ENCODE measurements at regions not wholly inside any gene's neighbourhood (a gene's known extent, or its start where the extent isn't known, plus 50 kb on each side); places are given as distances from the start of the nearest gene placed in this dataset.

DNA sequence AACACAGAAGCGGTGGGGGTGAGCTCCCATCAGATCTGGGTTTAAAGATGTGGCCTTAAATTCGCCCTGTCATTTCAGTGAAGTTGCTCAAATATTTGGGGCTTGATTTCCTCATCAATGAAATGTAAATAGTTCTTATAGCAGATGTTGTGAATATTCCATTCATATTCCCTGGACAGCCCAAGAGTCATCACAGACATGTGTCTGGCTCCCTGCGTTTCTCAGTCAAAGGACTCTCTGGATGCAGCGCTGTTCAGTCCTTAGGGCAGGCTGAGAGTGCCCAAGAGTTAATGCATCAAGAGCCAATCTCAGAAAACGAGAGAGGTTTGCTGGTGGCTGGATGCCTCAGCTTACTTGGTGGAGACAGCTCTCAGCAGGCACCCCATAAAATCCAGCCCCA lies 475.5 kb upstream of the VSTM2A start:
- no peak overlapping the region for H3K4me3 Mint-ChIP-seq
- DNase-seq, result no peak
- H3K27ac Mint-ChIP-seq, result no peak overlapping the region
- H3K27me3 Mint-ChIP-seq, result no peaks in the 10 kb centered on the region
- no peaks in the 10 kb centered on the region for H3K4me1 Mint-ChIP-seq
- H3K9me3 ChIP-seq (ENCODE audit: control insufficient read depth, low read length, poor library complexity, severe bottlenecking), result no peaks in the 10 kb centered on the region
- ATAC-seq, result no peak
- H3K36me3 Mint-ChIP-seq (ENCODE audit: low read depth), result no peaks in the 10 kb centered on the region

DNA sequence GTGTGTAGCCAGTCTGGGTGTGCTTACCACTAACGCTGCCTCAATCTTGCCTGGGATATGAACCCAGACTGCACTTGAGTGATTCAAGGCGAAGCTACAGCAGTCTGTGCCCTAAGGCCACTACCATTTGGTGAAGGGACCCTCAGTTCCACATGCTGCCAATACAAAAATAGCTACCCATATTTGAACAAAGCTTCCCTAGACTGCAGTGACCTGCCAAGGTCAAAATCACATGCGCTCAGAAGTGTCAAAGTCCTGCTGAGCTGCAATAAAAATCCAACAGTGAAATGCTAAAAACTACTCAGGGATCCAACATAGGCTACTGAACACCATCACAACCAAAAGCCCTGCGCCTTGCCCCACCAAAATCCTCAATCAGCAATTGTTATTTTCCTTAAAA lies 472.3 kb upstream of the VSTM2A start:
- H3K9me3 ChIP-seq (ENCODE audit: control insufficient read depth, low read length, poor library complexity, severe bottlenecking), result no peaks in the 10 kb centered on the region
- DNase-seq (no peak), ATAC-seq (no peak)
- Mint-ChIP-seq H3K27me3 (no peaks in the 10 kb centered on the region), H3K4me3 (no peak overlapping the region), H3K36me3 (ENCODE audit: low read depth) (no peaks in the 10 kb centered on the region), H3K27ac (no peak overlapping the region), H3K4me1 (no peaks in the 10 kb centered on the region)

DNA sequence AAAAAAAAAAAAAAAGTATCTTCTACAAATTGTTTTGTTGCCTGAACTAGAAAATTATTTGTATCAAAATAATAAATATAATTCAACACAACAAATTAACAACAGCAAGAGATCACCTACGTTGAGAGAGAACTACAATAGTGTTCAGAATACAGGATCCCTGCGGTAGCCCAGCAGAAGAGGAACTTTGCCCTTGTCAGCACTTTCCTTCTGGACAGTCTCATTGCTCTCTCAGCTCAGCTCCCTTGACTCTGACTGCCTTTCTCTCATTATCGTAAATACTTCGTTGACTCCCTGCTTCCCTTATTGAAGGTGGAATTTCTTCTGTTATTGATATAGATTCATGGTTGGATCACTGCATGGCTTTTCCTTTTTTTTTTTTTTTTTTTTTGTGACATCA lies 469.5 kb upstream of the VSTM2A start:
- no peak for DNase-seq
- Mint-ChIP-seq H3K36me3 (ENCODE audit: low read depth) (no peaks in the 10 kb centered on the region), H3K27me3 (no peaks in the 10 kb centered on the region), H3K27ac (no peak overlapping the region), H3K4me3 (no peak overlapping the region), H3K4me1 (no peaks in the 10 kb centered on the region)
- ATAC-seq, result no peak
- no peaks in the 10 kb centered on the region for H3K9me3 ChIP-seq (ENCODE audit: control insufficient read depth, low read length, poor library complexity, severe bottlenecking)

DNA sequence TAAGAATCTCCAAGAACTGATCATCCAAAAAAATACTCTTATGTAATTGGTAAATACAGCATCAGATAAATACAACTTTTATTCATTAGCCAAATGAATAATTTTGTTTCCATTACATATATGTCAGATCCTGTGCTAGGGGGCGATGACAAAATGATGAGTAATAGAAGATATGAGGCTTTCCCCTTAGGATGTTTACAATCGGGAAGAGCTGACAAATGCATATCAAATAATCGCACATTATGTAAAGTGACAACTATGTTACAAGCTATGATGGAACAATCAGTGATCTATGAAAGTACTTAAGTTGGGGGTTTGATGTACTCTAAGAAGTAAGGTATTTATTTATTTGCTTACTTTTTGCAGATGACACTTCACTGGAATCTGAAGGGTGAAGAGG lies 465.6 kb upstream of the VSTM2A start:
- Mint-ChIP-seq H3K36me3 (ENCODE audit: low read depth) (no peaks in the 10 kb centered on the region), H3K27me3 (no peaks in the 10 kb centered on the region), H3K4me3 (no peak overlapping the region), H3K4me1 (no peaks in the 10 kb centered on the region), H3K27ac (no peak overlapping the region)
- DNase-seq (no peak), ATAC-seq (no peak)
- H3K9me3 ChIP-seq (ENCODE audit: control insufficient read depth, low read length, poor library complexity, severe bottlenecking), result no peaks in the 10 kb centered on the region

DNA sequence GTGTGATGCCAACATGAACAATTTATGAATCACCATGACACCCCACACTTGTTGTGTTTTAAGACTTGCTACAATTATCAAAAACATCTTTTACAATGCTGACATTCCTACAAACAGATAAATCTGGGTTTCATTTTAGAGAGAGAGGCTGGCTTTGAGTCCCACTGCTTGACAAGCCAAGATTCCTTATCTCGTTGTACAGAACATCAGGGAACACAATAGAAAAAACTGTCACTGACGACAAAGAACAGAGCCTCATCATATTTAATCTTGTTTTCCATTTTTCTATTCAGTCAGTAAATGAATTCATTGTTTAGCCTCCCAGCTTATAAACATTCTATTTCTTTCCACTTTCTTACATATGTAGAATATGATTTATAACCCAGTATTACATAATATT lies 461.6 kb upstream of the VSTM2A start:
- Mint-ChIP-seq H3K36me3 (ENCODE audit: low read depth) (no peaks in the 10 kb centered on the region), H3K27me3 (no peaks in the 10 kb centered on the region), H3K4me3 (no peak overlapping the region), H3K4me1 (no peaks in the 10 kb centered on the region), H3K27ac (no peak overlapping the region)
- peaks cover 2% of the 10 kb centered on the region for H3K9me3 ChIP-seq (ENCODE audit: control insufficient read depth, low read length, poor library complexity, severe bottlenecking)
- DNase-seq, result no peak
- ATAC-seq, result no peak

DNA sequence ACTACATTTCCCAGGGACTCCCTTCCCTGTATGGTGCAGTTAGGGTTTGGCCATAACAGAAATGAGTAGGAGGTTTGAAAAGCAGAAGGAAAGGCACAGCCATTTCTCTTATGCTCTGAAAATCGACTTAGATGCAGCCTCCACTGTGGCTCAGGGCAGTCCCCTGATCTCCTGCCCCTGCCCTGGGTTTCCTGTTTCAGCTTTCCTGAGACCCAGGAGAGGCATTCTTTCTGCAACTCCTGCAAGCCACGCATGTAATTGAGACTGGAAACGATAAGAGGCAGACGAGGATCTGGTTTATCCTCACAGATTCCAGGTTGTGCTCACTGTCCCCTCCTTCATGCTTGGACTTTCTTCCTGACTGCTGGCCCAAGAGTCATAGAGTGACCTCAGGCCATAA lies 461.2 kb upstream of the VSTM2A start:
- Mint-ChIP-seq H3K4me1 (no peaks in the 10 kb centered on the region), H3K27ac (no peak overlapping the region), H3K4me3 (no peak overlapping the region), H3K36me3 (ENCODE audit: low read depth) (no peaks in the 10 kb centered on the region), H3K27me3 (no peaks in the 10 kb centered on the region)
- peaks cover 2% of the 10 kb centered on the region for H3K9me3 ChIP-seq (ENCODE audit: control insufficient read depth, low read length, poor library complexity, severe bottlenecking)
- DNase-seq (no peak), ATAC-seq (no peak)

DNA sequence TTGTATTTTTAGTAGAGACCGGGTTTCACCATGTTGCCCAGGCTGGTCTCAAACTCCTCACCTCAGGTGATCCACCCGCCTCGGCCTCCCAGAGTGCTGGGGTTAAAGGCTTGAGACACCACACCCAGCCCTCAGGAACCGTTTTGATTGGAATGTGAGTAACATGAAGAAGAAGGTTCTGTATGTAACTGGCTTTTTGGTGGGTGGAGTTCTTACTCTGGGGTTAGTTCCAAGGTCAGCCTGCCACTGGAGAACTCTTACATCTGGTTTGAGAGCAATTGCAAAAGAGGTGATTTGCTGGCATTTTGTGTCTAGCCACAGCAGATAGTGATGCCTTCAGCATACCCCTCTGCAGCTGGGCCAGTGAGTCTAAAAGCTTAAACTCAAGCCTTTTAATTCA lies 457.8 kb upstream of the VSTM2A start:
- no peaks in the 10 kb centered on the region for H3K36me3 Mint-ChIP-seq (ENCODE audit: low read depth)
- ATAC-seq (no peak), DNase-seq (no peak)
- peaks cover 2% of the 10 kb centered on the region for H3K9me3 ChIP-seq (ENCODE audit: control insufficient read depth, low read length, poor library complexity, severe bottlenecking)
- no peaks in the 10 kb centered on the region for H3K27me3 Mint-ChIP-seq
- no peak overlapping the region for H3K4me3 Mint-ChIP-seq
- no peak overlapping the region for H3K27ac Mint-ChIP-seq
- no peaks in the 10 kb centered on the region for H3K4me1 Mint-ChIP-seq

DNA sequence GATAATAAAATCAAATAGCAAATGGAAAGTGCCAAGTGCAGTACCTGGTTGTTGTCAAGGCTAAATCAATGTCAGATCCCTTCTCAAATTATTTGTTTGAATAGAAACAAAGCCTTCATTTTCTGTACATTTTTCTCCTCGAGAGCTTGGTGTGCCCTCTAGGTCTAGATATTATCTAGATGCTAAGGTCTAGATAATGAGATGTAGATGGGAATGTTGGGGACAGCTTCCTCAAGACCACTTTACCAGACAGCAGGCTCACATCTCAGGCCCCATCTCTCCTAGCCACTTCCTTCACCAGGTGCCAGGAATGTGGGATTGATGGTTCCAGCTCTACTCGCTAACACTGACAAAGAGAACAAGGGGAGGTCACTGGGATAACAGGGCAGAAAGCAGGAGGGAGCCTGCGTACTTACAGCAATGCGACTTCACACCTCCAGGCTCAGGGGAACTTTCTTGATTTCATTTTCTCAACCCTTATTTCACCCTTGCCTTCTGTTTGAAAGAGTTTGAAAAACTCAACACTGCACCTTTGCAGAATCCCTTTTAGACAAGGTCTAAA lies 451.4 kb upstream of the VSTM2A start:
- Mint-ChIP-seq H3K27ac (no peak overlapping the region), H3K36me3 (ENCODE audit: low read depth) (no peaks in the 10 kb centered on the region), H3K4me1 (no peaks in the 10 kb centered on the region), H3K27me3 (no peaks in the 10 kb centered on the region), H3K4me3 (no peak overlapping the region)
- DNase-seq (no peak), ATAC-seq (no peak)
- peaks cover 2% of the 10 kb centered on the region for H3K9me3 ChIP-seq (ENCODE audit: control insufficient read depth, low read length, poor library complexity, severe bottlenecking)

DNA sequence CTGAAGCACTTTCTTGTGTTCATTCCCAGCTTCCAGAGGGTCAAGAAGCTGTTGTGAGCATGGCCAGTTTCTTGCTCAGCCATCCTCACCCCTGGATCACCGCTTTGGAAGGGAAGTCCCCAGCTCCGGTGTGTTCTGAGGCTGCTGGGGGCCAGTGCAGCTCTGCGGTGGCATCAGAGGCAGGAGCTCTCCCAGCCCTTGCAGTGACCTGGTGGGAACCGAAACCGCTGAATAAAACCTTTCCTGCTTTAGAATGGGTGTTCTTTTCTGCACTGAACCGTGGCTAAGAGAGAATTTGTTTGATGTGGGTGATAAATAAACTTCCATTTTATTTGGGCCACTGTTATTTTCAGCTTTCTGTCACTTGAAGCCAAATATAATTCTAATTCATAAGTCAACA lies 450.9 kb upstream of the VSTM2A start:
- no peak for ATAC-seq

DNA sequence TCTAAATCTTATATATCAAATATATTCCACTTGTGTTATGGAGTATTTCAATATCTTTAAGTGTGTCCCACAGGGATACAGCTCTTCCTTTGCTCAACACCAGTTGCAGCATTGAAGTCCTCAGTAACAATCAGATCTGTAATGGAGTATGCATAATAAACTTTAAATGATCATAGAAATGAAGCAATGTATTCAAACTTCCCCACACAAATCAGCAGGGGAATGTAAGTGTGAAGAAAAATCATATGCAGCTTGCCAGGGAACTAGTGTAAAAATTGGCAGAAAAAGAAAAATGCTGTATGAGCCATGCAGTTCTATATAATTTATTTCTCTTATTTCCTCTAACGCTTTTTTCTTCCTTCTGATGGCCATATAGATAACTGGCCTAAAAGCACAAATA lies 444.3 kb upstream of the VSTM2A start:
- Mint-ChIP-seq H3K4me1 (no peaks in the 10 kb centered on the region), H3K4me3 (no peak overlapping the region), H3K27me3 (no peaks in the 10 kb centered on the region), H3K36me3 (ENCODE audit: low read depth) (no peaks in the 10 kb centered on the region), H3K27ac (no peak overlapping the region)
- no peak for DNase-seq
- ATAC-seq, result no peak
- H3K9me3 ChIP-seq (ENCODE audit: control insufficient read depth, low read length, poor library complexity, severe bottlenecking), result no peaks in the 10 kb centered on the region

More for the DNA sequence above, 450.9 kb upstream of the VSTM2A start:
- Mint-ChIP-seq H3K27ac (no peak overlapping the region), H3K4me3 (no peak overlapping the region), H3K4me1 (no peaks in the 10 kb centered on the region), H3K36me3 (ENCODE audit: low read depth) (no peaks in the 10 kb centered on the region), H3K27me3 (no peaks in the 10 kb centered on the region)
- no peak for DNase-seq
- peaks cover 2% of the 10 kb centered on the region for H3K9me3 ChIP-seq (ENCODE audit: control insufficient read depth, low read length, poor library complexity, severe bottlenecking)

DNA sequence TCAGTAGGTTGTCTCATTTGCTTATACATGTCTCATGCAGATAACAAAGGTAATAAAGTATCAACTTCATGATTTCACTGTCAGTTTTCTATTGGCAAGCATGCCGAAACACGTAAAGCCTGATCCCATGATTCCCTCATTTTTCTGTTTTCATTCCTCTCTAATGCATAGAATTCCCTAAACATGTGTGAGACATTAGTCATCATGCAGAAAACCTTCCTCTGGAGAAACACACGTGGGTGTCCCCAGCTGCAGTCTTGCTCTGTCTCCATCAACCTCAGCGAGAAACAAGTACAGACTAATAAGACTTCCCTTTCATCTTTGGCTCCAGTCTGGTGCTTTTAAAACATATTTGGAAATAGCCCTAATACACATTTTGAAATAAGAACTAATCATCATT lies 432.7 kb upstream of the VSTM2A start:
- Mint-ChIP-seq H3K4me1 (no peaks in the 10 kb centered on the region), H3K4me3 (no peak overlapping the region), H3K36me3 (ENCODE audit: low read depth) (no peaks in the 10 kb centered on the region), H3K27me3 (no peaks in the 10 kb centered on the region), H3K27ac (no peak overlapping the region)
- ATAC-seq (no peak), DNase-seq (no peak)
- H3K9me3 ChIP-seq (ENCODE audit: control insufficient read depth, low read length, poor library complexity, severe bottlenecking), result no peaks in the 10 kb centered on the region

DNA sequence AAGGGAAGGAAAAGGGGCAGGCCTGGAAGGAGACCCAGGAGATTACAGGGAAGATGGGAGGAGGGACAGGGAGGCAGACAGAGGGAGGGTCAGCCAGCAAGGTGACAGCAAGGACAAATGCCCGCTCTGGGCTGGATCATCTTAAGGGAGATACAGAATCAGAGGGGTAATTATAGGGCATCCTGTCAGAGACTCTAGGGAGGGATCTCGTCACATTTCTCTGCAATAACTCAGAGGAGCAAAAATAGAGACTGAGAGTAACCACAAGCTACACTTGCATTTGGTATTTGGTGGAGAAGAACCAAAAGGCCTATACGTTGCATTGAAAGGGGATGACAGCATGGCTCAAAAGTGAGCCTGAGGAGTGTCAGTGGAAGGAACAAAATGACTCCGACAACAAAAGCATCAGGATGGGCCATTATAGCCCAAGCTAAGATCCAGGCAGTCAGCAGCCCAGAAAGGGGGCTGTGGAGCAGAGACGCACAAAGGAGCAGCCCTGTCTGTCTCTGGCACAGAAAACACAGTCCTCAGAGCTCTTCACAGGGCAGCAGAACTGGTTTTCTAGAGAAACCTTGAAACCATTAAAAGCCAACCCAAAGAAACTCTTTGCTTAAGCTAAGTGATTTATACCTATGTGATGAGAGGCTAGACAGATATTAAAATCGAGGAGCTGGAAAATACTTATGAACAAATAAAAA lies 430.2 kb upstream of the VSTM2A start:
- ATAC-seq, result no peak
- Mint-ChIP-seq H3K27me3 (no peaks in the 10 kb centered on the region), H3K27ac (no peak overlapping the region), H3K36me3 (ENCODE audit: low read depth) (no peaks in the 10 kb centered on the region), H3K4me3 (no peak overlapping the region), H3K4me1 (no peaks in the 10 kb centered on the region)
- H3K9me3 ChIP-seq (ENCODE audit: control insufficient read depth, low read length, poor library complexity, severe bottlenecking), result no peaks in the 10 kb centered on the region
- DNase-seq, result no peak

DNA sequence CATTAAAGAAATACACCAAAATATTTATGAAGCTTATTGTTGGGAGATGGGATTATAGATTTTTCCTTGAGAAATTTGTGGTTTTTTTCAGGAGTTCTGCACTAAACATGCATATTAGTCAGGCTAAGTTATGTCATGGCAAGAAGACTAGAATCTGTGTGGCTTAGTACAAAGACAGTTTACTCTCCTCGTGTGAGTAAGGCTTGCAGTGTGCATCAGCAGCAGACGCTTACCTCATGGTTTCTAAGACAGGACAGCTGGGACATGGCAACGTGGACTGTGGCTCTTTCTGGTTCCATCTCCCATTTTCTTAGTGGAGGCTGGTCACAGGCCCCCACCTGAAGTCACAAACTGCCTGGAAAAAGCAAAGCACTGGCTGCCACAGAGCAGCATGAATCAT lies 429.6 kb upstream of the VSTM2A start:
- no peak for ATAC-seq
- DNase-seq, result no peak
- no peak overlapping the region for H3K4me3 Mint-ChIP-seq
- no peaks in the 10 kb centered on the region for H3K27me3 Mint-ChIP-seq
- H3K4me1 Mint-ChIP-seq, result no peaks in the 10 kb centered on the region
- no peaks in the 10 kb centered on the region for H3K9me3 ChIP-seq (ENCODE audit: control insufficient read depth, low read length, poor library complexity, severe bottlenecking)
- no peaks in the 10 kb centered on the region for H3K36me3 Mint-ChIP-seq (ENCODE audit: low read depth)
- H3K27ac Mint-ChIP-seq, result no peak overlapping the region

DNA sequence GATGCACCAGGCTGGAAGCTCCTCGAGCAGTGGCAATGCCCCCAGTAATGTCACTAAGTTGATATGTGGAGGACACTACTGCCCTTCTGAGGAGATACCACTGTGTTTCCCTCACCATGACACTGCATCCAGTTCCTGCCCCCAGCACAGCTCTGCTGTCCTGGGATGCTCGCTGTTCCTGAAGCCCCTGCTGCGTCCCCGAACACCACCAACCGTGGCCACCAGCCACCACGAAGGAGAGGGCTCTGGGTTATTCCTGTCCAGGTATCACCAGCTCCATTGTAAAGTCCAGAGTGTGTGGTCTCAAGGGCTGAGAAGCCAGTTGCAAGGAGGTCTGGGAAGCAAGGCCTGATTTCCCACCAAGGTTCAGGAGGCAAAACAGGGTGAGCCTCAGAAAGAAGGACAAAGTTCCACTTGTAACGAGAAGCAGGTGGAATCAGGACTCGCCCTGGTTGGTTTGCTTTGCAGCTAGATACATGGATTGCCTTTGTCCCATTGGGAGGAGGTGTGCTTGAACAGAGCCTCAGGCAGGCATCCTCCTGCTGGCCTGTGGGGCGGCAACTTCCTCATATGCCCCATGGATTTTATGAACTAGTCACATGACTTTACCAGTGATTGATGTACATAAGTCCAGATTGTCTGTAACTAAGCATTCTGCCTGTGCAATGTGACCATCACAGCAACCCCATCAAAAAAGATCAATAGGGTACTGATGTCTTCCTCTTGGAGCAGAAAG lies 427.0 kb upstream of the VSTM2A start:
- Mint-ChIP-seq H3K27ac (no peak overlapping the region), H3K4me3 (no peak overlapping the region), H3K27me3 (no peaks in the 10 kb centered on the region), H3K36me3 (ENCODE audit: low read depth) (no peaks in the 10 kb centered on the region), H3K4me1 (no peaks in the 10 kb centered on the region)
- no peaks in the 10 kb centered on the region for H3K9me3 ChIP-seq (ENCODE audit: control insufficient read depth, low read length, poor library complexity, severe bottlenecking)
- ATAC-seq (no peak), DNase-seq (no peak)

Measured in T-helper 17 cell (primary cell).